Dedifferentiated amniotic fluid mesenchymal stem cell (primary cell): ENCODE measurements at regions not wholly inside any gene's neighbourhood (a gene's known extent, or its start where the extent isn't known, plus 50 kb on each side); places are given as distances from the start of the nearest gene placed in this dataset.

Experiments
- DNase-seq: peaks from one replicate; pipeline ENCODE4 v3.0.0-alpha.2; 2016; ENCODE audit errors: extremely low spot score

- DNase-seq, result no peak
Measured at GRCh38 chr1:209219791-209220524, 363.6 kb upstream of the CAMK1G start.

DNA sequence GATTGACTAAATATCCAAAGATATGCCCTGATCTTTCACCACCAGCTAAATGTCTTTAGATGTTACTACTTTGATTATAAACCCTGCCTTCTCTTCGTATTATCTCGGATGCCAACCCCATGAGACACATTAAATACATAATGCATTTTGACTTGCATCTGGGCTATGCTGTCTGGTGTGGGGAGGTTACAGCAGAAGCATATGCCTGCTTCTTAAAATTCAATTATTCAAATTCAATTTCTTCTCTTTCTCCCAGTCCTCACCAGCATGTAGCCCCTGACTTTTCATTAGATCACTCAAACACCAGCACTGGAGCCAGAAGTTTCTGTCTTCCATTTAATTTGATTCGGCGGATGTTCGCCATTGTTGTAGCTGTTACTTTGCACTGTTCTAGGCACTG lies 360.7 kb upstream of the CAMK1G start:
- DNase-seq, result no peak

DNA sequence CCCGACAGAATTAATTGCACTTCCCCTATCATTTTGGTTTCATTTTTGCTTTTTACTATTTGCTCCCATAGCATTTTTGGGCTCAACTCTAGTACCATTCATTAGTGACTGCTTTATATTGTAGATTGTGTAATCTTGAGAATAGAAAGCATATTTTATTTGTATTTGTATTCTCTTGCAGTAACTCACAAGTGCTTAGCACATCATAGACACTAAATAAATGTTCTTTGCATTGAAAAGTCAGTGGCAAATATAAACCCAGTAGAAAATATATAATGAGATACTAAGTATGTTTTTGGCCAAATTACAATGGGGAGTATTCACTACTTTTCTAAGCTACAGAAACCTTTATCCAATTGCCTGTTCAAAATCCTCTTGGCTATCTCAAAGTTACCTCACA lies 359.7 kb upstream of the CAMK1G start:
- DNase-seq, result no peak

DNA sequence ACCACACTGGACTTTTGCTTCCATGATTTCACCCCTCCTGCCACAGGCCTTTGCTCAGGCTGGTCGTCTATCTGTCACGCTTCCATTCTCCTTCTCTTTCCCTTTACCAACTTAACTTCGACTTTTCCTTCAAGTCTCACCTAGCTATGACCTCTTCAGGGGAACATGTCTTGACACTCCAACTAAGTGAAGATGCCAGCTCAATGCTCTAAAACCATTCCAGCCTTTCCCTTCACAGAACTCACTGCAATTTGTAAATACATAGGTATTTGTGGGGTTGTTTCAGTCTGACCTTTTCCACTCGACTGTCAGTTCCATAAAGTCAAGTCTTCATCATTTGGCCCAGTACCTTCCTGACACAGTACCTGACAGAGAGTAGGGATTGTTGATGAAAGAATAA lies 358.6 kb upstream of the CAMK1G start:
- no peak for DNase-seq

DNA sequence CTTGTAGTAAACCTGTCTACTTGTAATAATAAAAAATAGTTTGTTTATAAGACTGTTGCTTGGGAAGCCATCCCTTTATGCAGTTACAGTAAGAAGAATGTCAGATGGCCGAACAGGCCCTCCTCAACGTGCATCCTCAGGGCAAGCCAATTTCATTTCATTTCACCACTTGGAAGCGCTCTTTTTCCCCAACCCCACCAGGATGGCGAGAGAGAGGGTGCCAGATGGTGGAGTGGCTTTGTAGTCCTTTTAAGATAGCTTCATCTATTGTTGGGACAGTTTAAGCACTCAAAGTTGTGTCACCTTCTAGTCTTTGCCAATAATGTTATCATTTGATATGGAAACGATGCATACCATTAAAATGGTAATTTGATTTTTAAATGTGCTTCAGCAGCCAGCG lies 356.3 kb upstream of the CAMK1G start:
- no peak for DNase-seq

- DNase-seq, result no peak
Measured at GRCh38 chr1:209227941-209228340, 355.6 kb upstream of the CAMK1G start.

GRCh38 chr1:209229494-209230061 lies 353.9 kb upstream of the CAMK1G start:
- DNase-seq, result no peak

- no peak for DNase-seq
Measured at GRCh38 chr1:209230314-209230713, 353.2 kb upstream of the CAMK1G start.

DNA sequence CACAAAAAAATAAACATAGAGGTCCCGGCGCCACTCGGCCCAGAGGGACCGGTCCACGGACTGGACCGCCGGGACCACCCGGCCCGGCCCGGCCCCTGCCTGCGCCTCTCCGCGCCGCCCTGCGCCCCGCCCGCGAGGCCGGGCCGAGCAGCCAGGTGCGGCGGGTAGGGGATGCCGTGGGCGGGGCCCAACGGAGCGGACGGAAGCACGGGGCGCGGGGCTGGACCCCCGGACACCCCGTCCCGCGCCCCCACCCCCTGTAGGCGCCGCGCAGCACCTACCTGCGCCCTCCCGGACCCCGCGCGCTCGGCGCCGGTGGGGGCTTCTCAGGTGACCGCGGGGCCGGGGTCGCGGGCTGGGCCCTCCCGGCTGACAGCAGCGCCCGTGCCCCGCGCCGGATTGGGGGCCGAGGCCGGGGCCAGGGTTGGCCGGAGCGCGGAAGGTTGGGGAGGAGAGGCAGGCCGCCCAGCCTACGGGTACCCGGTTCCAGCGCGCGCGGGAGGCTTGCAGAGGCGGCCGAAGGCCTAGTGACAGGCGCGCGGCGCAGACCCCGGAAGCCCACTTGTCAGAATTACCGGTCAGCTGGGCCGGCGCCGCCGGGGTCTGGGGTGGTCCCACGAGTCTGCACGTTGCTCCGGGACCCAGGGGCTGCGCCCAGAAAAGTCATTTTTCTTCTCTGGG lies 351.9 kb upstream of the CAMK1G start:
- no peak for DNase-seq

DNA sequence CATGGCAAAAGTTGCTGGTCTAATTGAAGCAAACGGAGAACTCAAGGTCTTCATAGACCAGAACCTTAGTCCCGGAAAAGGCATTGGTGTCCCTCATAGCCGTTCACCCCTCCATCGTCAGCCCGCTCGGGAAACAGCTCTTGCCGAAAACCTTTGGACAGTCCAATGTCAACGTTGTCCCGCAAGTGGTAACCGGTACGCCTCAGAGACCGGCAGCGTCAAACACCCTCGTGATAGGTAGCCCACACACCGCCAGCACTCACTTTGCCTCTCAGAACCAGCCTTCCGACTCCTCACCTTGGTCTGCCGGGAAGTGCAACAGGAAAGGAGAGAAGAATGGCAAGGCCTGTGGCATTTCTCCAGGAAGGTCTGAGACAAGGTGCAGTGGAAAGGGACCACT lies 351.3 kb upstream of the CAMK1G start:
- no peak for DNase-seq

DNA sequence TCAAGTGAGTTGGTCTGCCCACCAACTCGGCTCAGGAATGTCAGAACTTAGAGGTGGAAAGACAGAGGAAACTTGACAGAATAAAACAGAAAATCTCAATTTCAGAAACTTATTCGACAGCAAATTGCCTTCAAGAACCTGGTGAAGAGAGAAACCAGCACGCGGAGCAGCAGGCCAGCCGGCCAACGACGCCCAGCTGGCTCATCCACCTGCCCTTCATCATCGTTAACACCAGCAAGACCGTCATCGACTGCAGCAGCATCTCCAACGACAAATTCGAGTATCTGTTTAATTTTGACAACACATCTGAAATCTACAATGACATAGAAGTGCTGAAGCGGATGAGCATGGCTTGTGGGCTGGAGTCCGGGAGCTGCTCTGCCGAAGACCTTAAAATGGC lies 350.8 kb upstream of the CAMK1G start:
- DNase-seq, result no peak

GRCh38 chr1:209235166-209235565 lies 348.3 kb upstream of the CAMK1G start:
- no peak for DNase-seq

GRCh38 chr1:209238356-209238755 lies 345.2 kb upstream of the CAMK1G start:
- no peak for DNase-seq

GRCh38 chr1:209240351-209240750 lies 343.2 kb upstream of the CAMK1G start:
- DNase-seq, result no peak

DNA sequence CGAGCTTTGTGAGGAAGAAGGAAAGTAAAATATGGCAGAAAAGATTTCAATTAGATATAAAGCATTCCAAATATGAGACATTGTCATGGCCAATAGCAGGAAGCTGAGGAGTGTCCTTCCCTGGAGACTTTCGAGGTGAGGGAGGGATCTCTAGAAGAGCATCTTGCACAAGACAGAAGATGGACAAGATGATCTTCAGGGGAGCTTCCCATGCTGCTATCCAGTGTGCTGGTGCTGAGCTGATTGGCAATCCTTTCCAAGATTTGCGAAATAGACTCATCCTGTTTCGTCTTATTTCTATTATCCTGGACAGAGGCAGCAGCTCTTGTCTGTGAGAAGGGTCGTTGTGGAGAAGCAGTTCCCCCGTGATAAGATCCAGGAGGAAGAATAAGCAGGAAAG lies 342.0 kb upstream of the CAMK1G start:
- DNase-seq, result no peak

GRCh38 chr1:209248649-209249279 lies 334.8 kb upstream of the CAMK1G start:
- peak; percentile 36 for DNase-seq

- DNase-seq, result no peak
Measured at GRCh38 chr1:209249280-209249670, 334.2 kb upstream of the CAMK1G start.

DNA sequence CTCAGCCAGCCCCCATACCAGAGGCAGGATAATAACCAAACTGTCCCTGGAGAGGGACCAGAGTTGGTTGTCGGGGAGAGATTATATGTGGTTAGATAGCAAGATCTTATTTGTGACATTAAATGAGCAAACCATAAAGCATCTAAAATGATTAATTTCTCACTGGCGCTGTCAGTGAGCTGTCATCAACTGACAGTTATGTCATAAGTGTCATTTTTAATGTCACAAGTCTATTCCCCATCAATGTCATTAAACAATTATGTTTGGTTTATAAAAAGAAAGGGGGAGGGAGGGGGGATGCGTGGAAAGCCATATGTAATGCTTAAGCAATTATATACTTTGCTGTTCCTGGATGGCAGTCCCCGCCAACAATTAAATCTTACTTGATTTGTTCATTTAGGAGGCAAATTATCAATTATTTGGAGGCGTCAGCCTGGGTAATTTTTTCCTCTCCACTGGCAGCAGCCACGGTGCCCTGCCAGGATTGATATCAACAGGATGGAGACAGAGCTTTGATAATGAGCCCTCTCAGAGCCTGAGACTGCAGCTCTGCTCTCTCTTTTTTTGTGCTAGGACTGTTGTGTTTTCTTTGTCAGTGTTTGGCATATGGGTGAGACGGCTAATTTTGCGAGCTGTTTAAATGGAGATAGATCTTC lies 333.6 kb upstream of the CAMK1G start:
- DNase-seq, result no peak

DNA sequence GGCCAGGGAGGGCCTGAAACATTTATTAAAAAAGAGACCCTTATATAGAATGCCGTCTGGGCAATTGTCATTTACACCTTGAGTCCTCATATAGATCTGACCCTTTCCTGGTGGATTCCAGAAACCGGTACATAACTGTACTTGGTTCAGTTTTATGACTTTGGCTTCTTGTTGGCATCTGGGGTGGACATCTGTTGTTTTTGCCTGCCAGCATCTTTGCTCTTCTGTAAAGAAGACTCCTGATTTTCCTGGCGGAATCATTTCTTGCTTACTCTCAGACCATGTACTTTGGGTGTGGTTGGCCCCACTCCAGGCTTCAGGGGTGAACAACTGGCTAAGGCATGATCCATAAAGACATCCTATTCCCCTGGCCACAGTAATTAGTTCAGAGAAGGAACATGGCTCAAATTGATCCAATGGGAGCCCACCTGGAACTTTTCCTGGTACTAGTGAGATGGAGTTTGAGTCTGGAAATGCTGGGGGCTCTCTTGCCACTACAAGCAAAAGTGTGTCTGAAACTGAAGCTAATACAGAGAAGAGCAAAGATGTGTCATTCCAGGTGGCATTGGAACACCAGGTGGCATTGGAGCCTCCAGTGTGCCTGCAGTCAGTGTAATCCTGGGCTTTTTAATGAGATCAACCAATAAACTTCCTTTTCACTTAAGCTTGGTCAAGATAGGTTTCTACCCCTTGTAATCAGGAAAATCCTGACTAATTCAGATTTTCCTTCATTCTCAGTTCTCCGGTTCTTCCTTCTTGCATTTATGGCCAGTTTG lies 332.5 kb upstream of the CAMK1G start:
- no peak for DNase-seq

GRCh38 chr1:209256766-209257350 lies 326.7 kb upstream of the CAMK1G start:
- no peak for DNase-seq

DNA sequence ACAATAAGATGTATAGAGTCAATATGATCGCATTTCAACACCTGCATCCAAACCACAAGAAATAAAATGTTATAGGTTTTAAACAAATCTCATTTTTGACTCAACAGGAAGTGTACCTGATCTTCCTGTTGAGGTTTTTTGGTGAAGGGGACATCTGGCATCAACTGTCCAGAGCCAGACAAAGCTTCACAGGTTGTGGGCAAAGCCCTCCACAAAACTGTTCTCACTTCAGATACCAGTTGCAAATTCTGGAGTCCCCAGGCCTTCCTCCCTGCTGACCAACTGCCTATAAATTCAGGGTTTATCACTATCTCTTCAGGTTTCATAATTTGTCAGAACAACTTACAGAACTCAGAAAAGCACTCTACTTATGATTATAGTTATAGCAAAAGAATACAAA lies 326.1 kb upstream of the CAMK1G start:
- DNase-seq, result no peak
